Stimulated activated CD8-positive, alpha-beta memory T cell treated with anti-CD3 and anti-CD28 coated beads, Interleukin-15, amount 100 ng/mL, for 48 hours (primary cell): ENCODE measurements at regions not wholly inside any gene's neighbourhood (a gene's known extent, or its start where the extent isn't known, plus 50 kb on each side); places are given as distances from the start of the nearest gene placed in this dataset.
"Not testable (repeated sequence)": the region's sequence is repeated elsewhere in the genome, so short reads cannot be mapped to it uniquely, and the experiment has no call there.

Experiments
- DNase-seq, 2 donors: peaks; one replicate each; pipeline ENCODE4 v3.0.0-alpha.2; 2020; ENCODE audit warnings: low read depth in 2 of 2

- DNase-seq = no peak
These were observed 251.4 kb upstream of the ZEB2 start for GRCh38 chr2:144771348-144771747.

GRCh38 chr2:144770616-144771230, 250.8 kb upstream of the ZEB2 start:
- DNase-seq = no peak

GRCh38 chr2:144760939-144761338, 241.0 kb upstream of the ZEB2 start:
- not testable (repeated sequence) for DNase-seq

GRCh38 chr2:144759746-144760145, 239.8 kb upstream of the ZEB2 start:
- DNase-seq = no peak

GRCh38 chr2:144758196-144758595, 238.3 kb upstream of the ZEB2 start:
- DNase-seq = not testable (repeated sequence)

GRCh38 chr2:144753416-144753815, 233.5 kb upstream of the ZEB2 start:
- no peak for DNase-seq

- DNase-seq = no peak
These were observed 231.4 kb upstream of the ZEB2 start for GRCh38 chr2:144751142-144751905.

- no peak for DNase-seq
These were observed 229.3 kb upstream of the ZEB2 start for GRCh38 chr2:144749188-144749587.

GRCh38 chr2:144748443-144748842, 228.5 kb upstream of the ZEB2 start:
- DNase-seq = no peak

- no peak for DNase-seq
These were observed 227.7 kb upstream of the ZEB2 start for GRCh38 chr2:144747571-144747970.

GRCh38 chr2:144745424-144745823, 225.5 kb upstream of the ZEB2 start:
- no peak for DNase-seq

GRCh38 chr2:144738749-144739148, 218.8 kb upstream of the ZEB2 start:
- DNase-seq = no peak

GRCh38 chr2:144730711-144731110, 210.8 kb upstream of the ZEB2 start:
- no peak for DNase-seq

- DNase-seq = not testable (repeated sequence)
These were observed 204.5 kb upstream of the ZEB2 start for GRCh38 chr2:144724460-144724859.

- no peak for DNase-seq
These were observed 198.5 kb upstream of the ZEB2 start for GRCh38 chr2:144718376-144718775.

- no peak for DNase-seq
These were observed 196.1 kb upstream of the ZEB2 start for GRCh38 chr2:144715992-144716391.

GRCh38 chr2:144713410-144713809, 193.5 kb upstream of the ZEB2 start:
- no peak for DNase-seq

GRCh38 chr2:144712550-144712940, 192.6 kb upstream of the ZEB2 start:
- DNase-seq = no peak

GRCh38 chr2:144711630-144712549, 192.0 kb upstream of the ZEB2 start:
- no peak for DNase-seq

- DNase-seq = no peak
These were observed 191.2 kb upstream of the ZEB2 start for GRCh38 chr2:144711084-144711483.

- DNase-seq = no peak
These were observed 188.7 kb upstream of the ZEB2 start for GRCh38 chr2:144708626-144709025.

- DNase-seq = no peak
These were observed 187.9 kb upstream of the ZEB2 start for GRCh38 chr2:144707736-144708326.
